K562 (cell line): ENCODE measurements at regions not wholly inside any gene's neighbourhood (a gene's known extent, or its start where the extent isn't known, plus 50 kb on each side); places are given as distances from the start of the nearest gene placed in this dataset.
"Not testable (repeated sequence)": the region's sequence is repeated elsewhere in the genome, so short reads cannot be mapped to it uniquely, and the experiment has no call there.

Experiments
- ATAC-seq: fragments of 200-7000 bp; cut with Tn5 transposase; 3 replicates; pipeline ENCODE4 v1.9.1; 2020; ENCODE audit warnings: moderate library complexity
- BruUV-seq: library from RNA; stranded (reverse); fragments of 400-500 nt; replicated peaks from 2 replicates; lab custom pipeline; 2021; lab: Mats Ljungman, UMichigan
- CTCF ChIA-PET: fragments of 300-600 bp; formaldehyde crosslinking; extraction: SDS; loops from one replicate; lab custom pipeline; 2021; ENCODE audit warnings: low intra/inter-chr PET ratio; lab: Yijun Ruan, JAX
- POLR2A ChIA-PET: fragments of 300-600, 350-650 bp; sonication (Branson Sonifier 250); formaldehyde crosslinking; extraction: SDS; loops from one replicate; lab custom pipeline; 2021; ENCODE audit warnings: antibody characterized with exemption, inconsistent platforms; lab: Yijun Ruan, JAX
- DNase-seq, 4 experiments: peaks; one replicate each; pipeline versions ENCODE4 v3.0.0 to v3.0.0-alpha.2; 2011 to 2018; ENCODE audit warnings: low spot score in 3 of 4, mixed read lengths in 3 of 4; ENCODE audit errors: extremely low read depth in 1 of 4
- FAIRE-seq: peaks from 2 replicates; lab custom pipeline; 2011; peaks lifted over from hg19 to GRCh38; lab: Jason Lieb, UNC
- H2AFZ ChIP-seq: 2 replicates; pipeline ENCODE4 v1.6.0; 2011; ENCODE audit warnings: low read depth, low read length, control low read depth, inconsistent platforms
- H3K27ac ChIP-seq: fragments of 200-600 bp; 3 replicates; pipeline ENCODE4 v1.8.0; 2011; ENCODE audit warnings: low read depth, mild to moderate bottlenecking, control low read depth, inconsistent platforms, low read length, moderate library complexity, mixed read lengths; ENCODE audit errors: extremely low read depth
- H3K27me3 ChIP-seq, 2 experiments: fragments of 300-600 bp in 1 of 2; 2 replicates in 1 of 2; 3 replicates in 1 of 2; pipeline versions ENCODE4 v1.6.0 to v1.8.0; 2011; ENCODE audit warnings: inconsistent platforms in 2 of 2, low read length in 2 of 2, mild to moderate bottlenecking in 1 of 2, mixed read lengths in 1 of 2, moderate library complexity in 1 of 2; ENCODE audit not compliant: control insufficient read depth in 2 of 2, insufficient read depth in 2 of 2
- H3K36me3 ChIP-seq: fragments of 300-600 bp; 3 replicates; pipeline ENCODE4 v1.8.0; 2011; ENCODE audit warnings: mild to moderate bottlenecking, low read length, inconsistent platforms; ENCODE audit not compliant: control insufficient read depth, insufficient read depth
- H3K4me1 ChIP-seq, 2 experiments: fragments of 200-600 bp in 1 of 2; replicated peaks in 1 of 2; 2 replicates in 1 of 2; 3 replicates in 1 of 2; pipeline versions ENCODE4 v1.5.1 to v1.8.0; 2011; ENCODE audit warnings: inconsistent platforms in 2 of 2, low read length in 2 of 2, mild to moderate bottlenecking in 1 of 2, mixed read lengths in 1 of 2, moderate library complexity in 1 of 2; ENCODE audit not compliant: control insufficient read depth in 2 of 2, insufficient read depth in 2 of 2
- H3K4me2 ChIP-seq: 2 replicates; pipeline ENCODE4 v1.6.1; 2011; ENCODE audit warnings: low read length, control low read depth, inconsistent platforms, mixed read lengths; ENCODE audit not compliant: insufficient read depth
- H3K4me3 ChIP-seq: fragments of 200-600 bp; sonication (generic), shearing (Covaris generic); 2 replicates; pipeline ENCODE4 v1.5.1; 2016; ENCODE audit warnings: control low read depth, inconsistent platforms
- H3K79me2 ChIP-seq: fragments of 200-600 bp; 3 replicates; pipeline ENCODE4 v1.8.0; 2011; ENCODE audit warnings: low read length, inconsistent platforms; ENCODE audit not compliant: control insufficient read depth, insufficient read depth
- H3K9ac ChIP-seq, 2 experiments: 2 replicates each; pipeline versions ENCODE4 v1.6.0 to v1.6.1; 2011; ENCODE audit warnings: low read depth in 2 of 2, low read length in 2 of 2, control low read depth in 1 of 2, inconsistent platforms in 1 of 2, mild to moderate bottlenecking in 1 of 2, mixed read lengths in 1 of 2; ENCODE audit not compliant: insufficient read depth in 1 of 2
- H3K9me1 ChIP-seq: one replicate; pipeline ENCODE4 v1.6.0; 2011; ENCODE audit warnings: inconsistent platforms, mild to moderate bottlenecking, low read length, moderate library complexity; ENCODE audit not compliant: control insufficient read depth, insufficient read depth
- H3K9me3 ChIP-seq: replicated peaks from 2 replicates; pipeline ENCODE4 v1.5.1; 2011; ENCODE audit warnings: low read depth, low read length, inconsistent platforms; ENCODE audit not compliant: control insufficient read depth, insufficient read depth
- H4K20me1 ChIP-seq: replicated peaks from 2 replicates; pipeline ENCODE4 v1.6.1; 2011; ENCODE audit warnings: low read length, inconsistent platforms, mixed read lengths; ENCODE audit not compliant: control insufficient read depth, insufficient read depth
- MAX ChIP-seq: sonication (generic); formaldehyde crosslinking; IDR thresholded peaks from 2 replicates; pipeline ENCODE4 v1.9.0; 2022; ENCODE audit warnings: mild to moderate bottlenecking, missing genetic modification reagents
- SRSF7 ChIP-seq: fragments of 200-400 bp; formaldehyde crosslinking; optimal IDR thresholded peaks from 2 replicates; pipeline ENCODE3; 2017; ENCODE audit warnings: mild to moderate bottlenecking, low read depth, low read length
- ZNF609 ChIP-seq: sonication (generic); formaldehyde crosslinking; IDR thresholded peaks from 2 replicates; pipeline ENCODE4 v1.8.1; 2023; ENCODE audit warnings: missing genetic modification reagents, mild to moderate bottlenecking, borderline replicate concordance
- WGBS: fragments of 100-300 bp; shearing (Covaris generic); methylation state at CpG from one replicate; pipeline ENCODE4 v1.1.6; 2016; ENCODE audit warnings: low coverage, mixed read lengths; ENCODE audit not compliant: insufficient coverage; ENCODE audit errors: missing lambda C conversion rate; 5-methylcytosine and 5-hydroxymethylcytosine counted together
- in situ Hi-C: fragments of 300-500 bp; cut with MboI; formaldehyde crosslinking; loops from 4 replicates; pipeline ENCODE4 v1.15.0; 2018; ENCODE audit warnings: inconsistent platforms, mixed read lengths
- intact Hi-C: fragments of 100-400 bp; cut with micrococcal nuclease; formaldehyde crosslinking; loops from 2 replicates; pipeline ENCODE4 v1.14.2; 2022
- TF ChIP-seq, protein P1 (sequence below): fragments of 450-650 bp; formaldehyde crosslinking; IDR thresholded peaks from 2 replicates; pipeline ENCODE4 v1.4.0; 2022; ENCODE audit warnings: missing genetic modification characterization

DNA sequence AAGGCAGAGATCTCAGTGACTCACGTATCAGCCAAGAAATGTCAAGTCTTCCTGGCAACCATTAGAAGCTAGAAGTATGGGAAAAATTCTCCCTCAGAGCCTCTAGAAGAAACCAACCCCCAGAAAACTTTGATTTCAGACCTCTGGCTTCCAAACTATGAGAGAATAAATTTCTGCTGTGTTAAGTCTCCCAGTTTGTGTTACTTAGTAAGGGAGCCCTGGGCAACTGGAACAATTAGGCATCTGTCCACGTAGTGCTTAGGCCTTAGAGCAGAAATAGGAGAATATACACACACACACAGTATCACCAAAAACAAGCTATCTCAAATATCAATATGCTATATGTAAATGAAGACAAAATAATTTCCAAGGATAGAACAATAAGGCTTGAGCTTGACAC, 894.8 kb upstream of the CDH10 start (continued):
- no peak for TF ChIP-seq MAX (CRISPR knock-in tag)
- TF ChIP-seq, all 486 proteins: peak for 0

GRCh38 chr5:25536461-25536860, 891.7 kb upstream of the CDH10 start:
- FAIRE-seq, DNase-seq, H3K79me2 ChIP-seq, POLR2A ChIA-PET, CTCF ChIA-PET, H4K20me1 ChIP-seq, H3K4me2 ChIP-seq, H2AFZ ChIP-seq, H3K9me1 ChIP-seq, BruUV-seq, intact Hi-C loops, H3K4me1 ChIP-seq, H3K27me3 ChIP-seq, in situ Hi-C loops, H3K9ac ChIP-seq, H3K36me3 ChIP-seq, ATAC-seq, H3K9me3 ChIP-seq, H3K4me3 ChIP-seq, H3K27ac ChIP-seq: not testable (repeated sequence)
- 2% methylated on average over 6 of the region's 6 CpGs for WGBS

GRCh38 chr5:25516141-25516540, 871.4 kb upstream of the CDH10 start:
- no TSS peak for BruUV-seq
- Histone ChIP-seq H3K36me3 (no peaks in the 10 kb centered on the region), H3K9me1 (no peaks in the 10 kb centered on the region), H3K4me2 (no peak overlapping the region), H3K4me1 (no peaks in the 10 kb centered on the region), H3K79me2 (no peaks in the 10 kb centered on the region), H2AFZ (no peak overlapping the region), H3K9ac (no peak overlapping the region), H3K4me3 (no peak overlapping the region), H3K27ac (no peak overlapping the region), H3K27me3 (no peaks in the 10 kb centered on the region), H4K20me1 (no peaks in the 10 kb centered on the region), H3K9me3 (no peaks in the 10 kb centered on the region; the same call in 1 of the 2 replicates)
- no peak for TF ChIP-seq SRSF7
- TF ChIP-seq ZNF609 (CRISPR knock-in tag): no peak
- TF ChIP-seq, protein P1, sequence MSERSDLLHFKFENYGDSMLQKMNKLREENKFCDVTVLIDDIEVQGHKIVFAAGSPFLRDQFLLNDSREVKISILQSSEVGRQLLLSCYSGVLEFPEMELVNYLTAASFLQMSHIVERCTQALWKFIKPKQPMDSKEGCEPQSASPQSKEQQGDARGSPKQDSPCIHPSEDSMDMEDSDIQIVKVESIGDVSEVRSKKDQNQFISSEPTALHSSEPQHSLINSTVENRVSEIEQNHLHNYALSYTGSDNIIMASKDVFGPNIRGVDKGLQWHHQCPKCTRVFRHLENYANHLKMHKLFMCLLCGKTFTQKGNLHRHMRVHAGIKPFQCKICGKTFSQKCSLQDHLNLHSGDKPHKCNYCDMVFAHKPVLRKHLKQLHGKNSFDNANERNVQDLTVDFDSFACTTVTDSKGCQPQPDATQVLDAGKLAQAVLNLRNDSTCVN (CRISPR knock-in tag): no peak
- WGBS: 0% methylated on average over 2 of the region's 2 CpGs
- CTCF ChIA-PET: no interaction called here
- POLR2A ChIA-PET: no interaction called here
- intact Hi-C loops: no loop called here
- DNase-seq: no peak
- no peak for ATAC-seq
- no peak for FAIRE-seq
- in situ Hi-C loops: no loop called here
